Prostate gland (tissue), 2 donors: ENCODE measurements at regions not wholly inside any gene's neighbourhood (a gene's known extent, or its start where the extent isn't known, plus 50 kb on each side); places are given as distances from the start of the nearest gene placed in this dataset.

Source experiments
- POLR2A ChIP-seq: fragments of 450-650 bp; IDR thresholded peaks from one replicate; pipeline ENCODE4 v1.6.1; 2016; ENCODE audit warnings: antibody characterized with exemption, mild to moderate bottlenecking
- TF ChIP-seq, protein P1 (sequence below), 4 experiments: fragments of 200-600 bp in 2 of 4; fragments of 450-650 bp in 2 of 4; sonication (generic) in 2 of 4; IDR thresholded peaks; 1 replicate in 3 of 4; 2 replicates in 1 of 4; pipeline ENCODE4 v1.5.1; 2016 to 2019; ENCODE audit warnings: antibody characterized with exemption in 4 of 4, mild to moderate bottlenecking in 2 of 4, moderate library complexity in 2 of 4

DNA sequence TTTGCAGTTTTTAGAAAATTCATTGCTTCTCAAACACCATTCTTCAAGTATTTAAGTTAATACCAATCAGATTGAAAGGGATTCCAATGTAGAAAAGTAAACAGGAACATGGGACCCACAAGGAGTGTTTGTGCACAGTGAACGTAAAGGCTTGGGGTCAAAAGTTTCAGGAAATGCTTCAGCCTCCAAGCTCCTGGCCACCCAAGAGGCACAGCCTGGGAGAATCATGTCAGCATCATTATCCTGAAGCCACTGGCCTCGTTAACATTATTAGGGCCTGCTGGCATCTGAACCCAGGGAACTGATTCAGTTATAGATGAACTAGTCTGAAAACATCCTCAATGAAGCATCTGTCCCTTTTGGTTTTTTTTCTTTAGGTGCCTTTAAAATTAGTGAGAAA is 122.9 kb downstream of the NXNL2 start:
- TF ChIP-seq, protein P1, sequence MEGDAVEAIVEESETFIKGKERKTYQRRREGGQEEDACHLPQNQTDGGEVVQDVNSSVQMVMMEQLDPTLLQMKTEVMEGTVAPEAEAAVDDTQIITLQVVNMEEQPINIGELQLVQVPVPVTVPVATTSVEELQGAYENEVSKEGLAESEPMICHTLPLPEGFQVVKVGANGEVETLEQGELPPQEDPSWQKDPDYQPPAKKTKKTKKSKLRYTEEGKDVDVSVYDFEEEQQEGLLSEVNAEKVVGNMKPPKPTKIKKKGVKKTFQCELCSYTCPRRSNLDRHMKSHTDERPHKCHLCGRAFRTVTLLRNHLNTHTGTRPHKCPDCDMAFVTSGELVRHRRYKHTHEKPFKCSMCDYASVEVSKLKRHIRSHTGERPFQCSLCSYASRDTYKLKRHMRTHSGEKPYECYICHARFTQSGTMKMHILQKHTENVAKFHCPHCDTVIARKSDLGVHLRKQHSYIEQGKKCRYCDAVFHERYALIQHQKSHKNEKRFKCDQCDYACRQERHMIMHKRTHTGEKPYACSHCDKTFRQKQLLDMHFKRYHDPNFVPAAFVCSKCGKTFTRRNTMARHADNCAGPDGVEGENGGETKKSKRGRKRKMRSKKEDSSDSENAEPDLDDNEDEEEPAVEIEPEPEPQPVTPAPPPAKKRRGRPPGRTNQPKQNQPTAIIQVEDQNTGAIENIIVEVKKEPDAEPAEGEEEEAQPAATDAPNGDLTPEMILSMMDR (IDR thresholded peaks at IDR 0.05) = no peak
- TF ChIP-seq POLR2A = no peak
